ENCODE measurements at regions not wholly inside any gene's neighbourhood (a gene's known extent, or its start where the extent isn't known, plus 50 kb on each side); places are given as distances from the start of the nearest gene placed in this dataset.
"Not testable (repeated sequence)": the region's sequence is repeated elsewhere in the genome, so short reads cannot be mapped to it uniquely, and the experiment has no call there.

DNA sequence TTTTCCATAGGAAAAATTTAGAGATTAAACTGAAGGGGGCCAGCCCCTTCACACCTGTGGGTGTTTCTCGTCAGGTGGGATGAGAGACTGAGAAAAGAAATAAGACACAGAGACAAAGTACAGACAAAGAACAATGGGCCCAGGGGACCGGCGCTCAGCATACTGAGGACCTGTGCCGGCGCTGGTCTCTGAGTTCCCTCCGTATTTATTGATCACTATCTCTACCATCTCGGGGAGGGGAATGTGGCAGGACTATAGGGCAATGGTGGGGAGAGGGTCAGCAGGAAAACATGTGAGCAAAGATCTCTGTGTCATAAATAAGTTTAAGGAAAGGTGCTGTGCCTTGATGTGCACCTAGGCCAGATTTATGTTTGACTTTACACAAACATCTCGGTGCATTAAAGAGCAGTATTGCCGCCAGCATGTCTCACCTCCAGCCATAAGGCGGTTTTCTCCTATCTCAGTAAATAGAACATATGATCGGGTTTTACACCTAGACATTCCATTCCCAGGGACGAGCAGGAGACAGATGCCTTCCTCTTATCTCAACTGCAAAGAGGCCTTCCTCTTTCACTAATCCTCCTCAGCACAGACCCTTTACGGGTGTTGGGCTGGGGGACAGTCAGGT is 494.7 kb downstream of the IGSF11 start:
- not testable (repeated sequence) for TF ChIP-seq POLR2A (IDR thresholded peaks at IDR 0.05; ENCODE audit: low read length); GATA1 (IDR thresholded peaks at IDR 0.05; ENCODE audit: low read depth, low read length)
